ENCODE measurements at regions not wholly inside any gene's neighbourhood (a gene's known extent, or its start where the extent isn't known, plus 50 kb on each side); places are given as distances from the start of the nearest gene placed in this dataset.

DNA sequence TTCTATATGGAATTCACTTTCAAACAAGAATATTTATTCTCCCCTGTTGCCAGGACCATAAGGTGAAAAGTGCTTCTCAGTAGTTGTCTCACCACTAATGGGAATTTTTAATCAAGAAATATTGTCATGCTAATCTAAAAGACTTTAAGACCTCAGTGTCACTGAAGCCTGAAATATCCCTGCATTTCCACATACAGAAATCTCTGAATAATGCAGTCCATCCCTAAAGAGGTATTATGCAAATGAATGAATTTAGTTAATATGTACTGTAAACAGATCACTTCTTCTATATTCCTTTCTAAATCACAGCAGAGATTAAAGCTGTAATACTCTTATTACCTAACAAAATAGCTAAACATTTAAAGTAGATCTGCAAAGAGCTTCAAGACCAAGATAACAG, 531.1 kb upstream of the CDH6 start:
- TF ChIP-seq CTCF (IDR thresholded peaks at IDR 0.05; ENCODE audit: borderline replicate concordance): no peak
- intact Hi-C loops (cut with micrococcal nuclease): no loop called here
- no peak overlapping the region for H3K4me3 ChIP-seq
- H3K9me3 ChIP-seq (replicated peaks): no peaks in the 10 kb centered on the region
- no peak for DNase-seq
- no peaks in the 10 kb centered on the region for H3K36me3 ChIP-seq
- no peaks in the 10 kb centered on the region for H3K4me1 ChIP-seq
- no peaks in the 10 kb centered on the region for H3K27me3 ChIP-seq (ENCODE audit: low read depth)
- H3K27ac ChIP-seq (replicated peaks): no peak overlapping the region

GRCh38 chr5:30661730-30662129, 531.8 kb upstream of the CDH6 start:
- intact Hi-C loops (cut with micrococcal nuclease): no loop called here
- Histone ChIP-seq H3K4me3 (no peak overlapping the region), H3K4me1 (no peaks in the 10 kb centered on the region), H3K9me3 (replicated peaks) (peaks cover 4% of the 10 kb centered on the region), H3K27ac (replicated peaks) (no peak overlapping the region), H3K27me3 (ENCODE audit: low read depth) (no peaks in the 10 kb centered on the region), H3K36me3 (no peaks in the 10 kb centered on the region)
- no peak for TF ChIP-seq CTCF (IDR thresholded peaks at IDR 0.05; ENCODE audit: borderline replicate concordance)
- DNase-seq: no peak

DNA sequence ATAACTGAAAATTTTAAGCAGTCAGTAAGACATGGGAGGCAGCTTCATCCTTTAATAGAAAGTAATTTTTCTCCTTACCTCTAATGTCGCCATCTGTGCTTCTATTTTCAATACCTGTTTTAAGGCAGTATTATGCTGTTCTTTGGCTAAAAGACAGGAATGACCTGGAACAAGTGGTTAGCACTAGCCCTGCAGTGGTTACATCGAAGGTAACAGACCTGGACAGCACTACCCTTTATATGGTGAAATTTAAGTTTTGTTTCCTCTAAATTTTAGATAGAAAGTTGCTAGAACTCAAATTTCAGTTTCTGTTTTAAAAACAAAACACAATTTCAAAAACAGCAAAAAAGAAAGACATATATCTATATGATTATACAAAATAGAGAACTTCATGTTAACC, 534.1 kb upstream of the CDH6 start:
- no peak overlapping the region for H3K4me3 ChIP-seq
- no peak for DNase-seq
- no peak for TF ChIP-seq CTCF (IDR thresholded peaks at IDR 0.05; ENCODE audit: borderline replicate concordance)
- intact Hi-C loops (cut with micrococcal nuclease): no loop called here
- H3K9me3 ChIP-seq (replicated peaks): peaks cover 6% of the 10 kb centered on the region
- H3K27ac ChIP-seq (replicated peaks): no peak overlapping the region
- no peaks in the 10 kb centered on the region for H3K4me1 ChIP-seq
- no peaks in the 10 kb centered on the region for H3K36me3 ChIP-seq
- H3K27me3 ChIP-seq (ENCODE audit: low read depth): no peaks in the 10 kb centered on the region

DNA sequence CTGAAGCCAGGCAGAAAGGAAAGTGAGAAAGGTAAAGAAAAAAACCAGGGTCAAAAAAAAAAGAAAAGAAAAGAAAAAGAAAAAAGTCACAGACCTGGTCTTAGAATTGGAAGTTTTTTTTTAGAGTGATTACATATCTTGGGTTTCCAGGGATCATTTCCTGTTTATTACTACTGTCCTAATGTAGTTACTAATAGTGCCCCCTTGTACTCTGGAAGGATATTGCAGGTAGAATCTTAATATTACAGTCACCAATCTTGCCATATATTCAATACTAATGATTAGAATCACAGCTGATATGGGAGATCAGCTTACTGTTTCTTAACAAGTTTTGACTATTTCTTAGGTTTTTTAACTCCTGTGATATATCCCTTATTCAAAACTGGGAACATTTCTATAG, 543.2 kb upstream of the CDH6 start:
- H3K36me3 ChIP-seq: no peaks in the 10 kb centered on the region
- no peak for TF ChIP-seq CTCF (IDR thresholded peaks at IDR 0.05; ENCODE audit: borderline replicate concordance)
- no peak for DNase-seq
- intact Hi-C loops (cut with micrococcal nuclease): no loop called here
- no peak overlapping the region for H3K27ac ChIP-seq (replicated peaks)
- H3K9me3 ChIP-seq (replicated peaks): peaks cover 3% of the 10 kb centered on the region
- H3K4me3 ChIP-seq: no peak overlapping the region
- no peaks in the 10 kb centered on the region for H3K4me1 ChIP-seq
- no peaks in the 10 kb centered on the region for H3K27me3 ChIP-seq (ENCODE audit: low read depth)

DNA sequence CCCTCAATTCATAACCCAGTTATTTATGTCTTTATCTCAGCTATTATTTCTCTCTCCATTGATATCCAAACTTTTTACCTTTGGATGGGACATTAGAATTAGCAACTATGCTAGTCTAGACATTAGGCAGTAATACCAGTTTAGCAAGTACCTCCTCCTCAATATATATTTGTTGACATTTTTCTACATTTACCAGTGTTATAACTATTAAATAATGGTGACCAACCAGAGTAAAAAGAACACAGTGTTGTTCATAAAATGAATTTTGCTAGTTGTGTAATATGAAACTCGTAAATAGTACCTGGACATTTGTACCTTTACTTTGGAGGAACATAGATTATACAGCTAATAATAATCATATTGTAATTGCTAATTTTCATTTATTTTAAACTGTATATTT, 554.6 kb upstream of the CDH6 start:
- H3K4me3 ChIP-seq: no peak overlapping the region
- H3K9me3 ChIP-seq (replicated peaks): peaks cover 36% of the 10 kb centered on the region
- no peak for TF ChIP-seq CTCF (IDR thresholded peaks at IDR 0.05; ENCODE audit: borderline replicate concordance)
- H3K4me1 ChIP-seq: no peaks in the 10 kb centered on the region
- no peaks in the 10 kb centered on the region for H3K27me3 ChIP-seq (ENCODE audit: low read depth)
- H3K36me3 ChIP-seq: no peaks in the 10 kb centered on the region
- no peak for DNase-seq
- intact Hi-C loops (cut with micrococcal nuclease): no loop called here
- H3K27ac ChIP-seq (replicated peaks): no peak overlapping the region

DNA sequence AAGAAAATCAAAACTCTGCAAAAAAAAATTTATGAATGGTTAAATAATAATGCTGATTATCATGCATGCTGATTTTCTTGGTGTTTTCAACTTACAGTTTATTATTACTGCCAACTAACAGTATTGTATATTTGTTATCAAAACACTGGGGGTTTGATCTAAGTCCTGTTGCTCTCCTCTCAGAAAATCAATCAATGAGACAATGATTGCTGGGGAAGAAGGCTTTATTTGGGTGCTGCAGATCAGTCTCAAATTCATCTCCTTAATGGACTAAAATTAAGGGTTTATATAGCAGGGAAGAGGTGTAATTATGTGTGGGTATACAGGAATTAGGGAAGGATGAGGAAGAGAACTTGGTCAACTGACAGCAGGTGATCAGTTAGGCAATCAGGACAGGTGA, 565.5 kb upstream of the CDH6 start:
- Histone ChIP-seq H3K9me3 (replicated peaks) (peaks cover 10% of the 10 kb centered on the region), H3K4me1 (no peaks in the 10 kb centered on the region), H3K36me3 (no peaks in the 10 kb centered on the region), H3K27ac (replicated peaks) (no peak overlapping the region), H3K4me3 (no peak overlapping the region), H3K27me3 (ENCODE audit: low read depth) (no peaks in the 10 kb centered on the region)
- intact Hi-C loops (cut with micrococcal nuclease): no loop called here
- DNase-seq: no peak
- TF ChIP-seq CTCF (IDR thresholded peaks at IDR 0.05; ENCODE audit: borderline replicate concordance): no peak

Data from left ventricle myocardium inferior (tissue), 1 donor.